Left forelimb (tissue), 1 donor: ENCODE measurements at regions not wholly inside any gene's neighbourhood (a gene's known extent, or its start where the extent isn't known, plus 50 kb on each side); places are given as distances from the start of the nearest gene placed in this dataset.
"Not testable (repeated sequence)": the region's sequence is repeated elsewhere in the genome, so short reads cannot be mapped to it uniquely, and the experiment has no call there.

ENCODE experiments used
- DNase-seq: peaks from one replicate; pipeline ENCODE4 v3.0.0-alpha.2; 2018; ENCODE audit warnings: low spot score

DNA sequence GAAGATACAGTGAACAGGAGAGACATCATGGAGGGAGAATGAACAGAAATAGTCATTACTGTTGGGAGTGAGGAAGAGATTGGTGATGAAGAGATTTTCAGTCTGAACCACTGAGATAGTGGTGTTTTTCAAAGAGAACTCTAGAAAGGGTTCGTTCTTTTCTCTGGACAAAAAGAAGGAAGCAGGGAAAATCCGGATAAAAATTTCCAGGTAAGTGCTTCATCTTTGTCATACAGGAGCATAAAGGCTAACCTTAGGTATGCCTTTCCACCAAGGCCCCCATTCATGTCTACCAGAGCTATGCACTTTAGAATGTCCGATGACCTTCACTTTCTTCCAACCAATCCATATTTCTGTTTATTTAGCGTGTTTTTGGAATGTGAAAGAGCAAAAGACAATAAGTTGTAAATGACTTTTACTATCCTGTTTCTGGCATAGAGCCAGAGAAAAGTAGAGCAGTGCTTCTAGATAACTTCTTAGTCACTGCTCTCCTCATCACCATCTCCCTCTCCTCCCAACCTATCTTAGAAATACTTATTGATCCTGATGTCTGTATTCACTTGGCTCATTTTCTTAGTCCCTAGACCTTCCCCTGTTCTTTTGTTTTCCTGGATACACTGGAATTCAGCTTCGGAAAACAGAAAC is 116.5 kb downstream of the TTC6 start:
- no peak for DNase-seq

- not testable (repeated sequence) for DNase-seq
These were observed 117.0 kb downstream of the TTC6 start for GRCh38 chr14:37712476-37712860.

GRCh38 chr14:37712976-37713431 is 117.6 kb downstream of the TTC6 start:
- DNase-seq, result no peak

GRCh38 chr14:37720131-37720530 is 124.7 kb downstream of the TTC6 start:
- no peak for DNase-seq

- DNase-seq, result no peak
These were observed 126.7 kb downstream of the TTC6 start for GRCh38 chr14:37721976-37722659.

GRCh38 chr14:37723515-37723914 is 128.1 kb downstream of the TTC6 start:
- no peak for DNase-seq

- no peak for DNase-seq
These were observed 131.3 kb downstream of the TTC6 start for GRCh38 chr14:37726708-37727107.

- DNase-seq, result no peak
These were observed 133.8 kb downstream of the TTC6 start for GRCh38 chr14:37729218-37729617.

- DNase-seq, result no peak
These were observed 135.7 kb downstream of the TTC6 start for GRCh38 chr14:37731094-37731493.

- DNase-seq, result no peak
These were observed 150.2 kb downstream of the TTC6 start for GRCh38 chr14:37745657-37746056.

GRCh38 chr14:37746140-37746832 is 150.9 kb downstream of the TTC6 start:
- DNase-seq, result no peak

- no peak for DNase-seq
These were observed 158.0 kb downstream of the TTC6 start for GRCh38 chr14:37753459-37753858.

DNA sequence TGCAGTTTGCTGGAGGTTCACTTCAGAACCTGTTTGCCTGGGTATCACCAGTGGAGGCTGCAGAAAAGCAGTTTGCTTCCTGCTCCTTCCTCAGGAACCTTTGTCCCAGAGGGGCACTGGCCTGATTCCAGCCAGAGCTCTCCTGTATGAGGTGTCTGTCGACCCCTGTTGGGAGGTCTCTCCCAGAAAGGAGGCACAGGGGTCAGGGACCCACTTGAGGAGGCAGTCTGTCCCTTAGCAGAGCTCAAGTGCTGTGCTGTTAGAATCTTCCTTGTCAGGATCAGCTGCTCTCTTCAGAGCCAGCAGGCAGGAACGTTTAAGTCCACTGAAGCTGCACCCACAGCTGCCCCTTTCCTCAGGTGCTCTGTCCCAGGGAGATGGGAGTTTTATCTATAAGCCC is 164.8 kb downstream of the TTC6 start:
- not testable (repeated sequence) for DNase-seq

GRCh38 chr14:37763266-37763665 is 167.8 kb downstream of the TTC6 start:
- DNase-seq, result no peak

- not testable (repeated sequence) for DNase-seq
These were observed 176.9 kb downstream of the TTC6 start for GRCh38 chr14:37772283-37772682.

- no peak for DNase-seq
These were observed 181.5 kb downstream of the TTC6 start for GRCh38 chr14:37776791-37777499.

- no peak for DNase-seq
These were observed 182.9 kb downstream of the TTC6 start for GRCh38 chr14:37778135-37778943.

- no peak for DNase-seq
These were observed 184.1 kb downstream of the TTC6 start for GRCh38 chr14:37779480-37779879.

DNA sequence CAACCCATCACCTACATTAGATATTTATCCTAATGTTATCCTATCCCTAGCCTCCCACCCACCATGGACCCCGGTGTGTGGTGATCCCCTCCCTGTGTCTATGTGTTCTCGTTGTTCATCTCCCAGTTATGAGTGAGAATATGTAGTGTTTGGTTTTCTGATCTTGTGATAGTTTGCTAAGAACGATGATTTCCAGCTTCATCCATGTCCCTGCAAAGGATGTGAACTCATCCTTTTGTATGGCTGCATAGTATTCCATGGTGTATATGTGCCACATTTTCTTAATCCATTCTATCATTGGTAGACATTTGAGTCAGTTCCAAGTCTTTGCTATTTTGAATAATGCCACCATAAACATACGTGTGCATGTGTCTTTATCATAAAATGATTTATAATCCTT is 185.3 kb downstream of the TTC6 start:
- DNase-seq, result not testable (repeated sequence)

GRCh38 chr14:37784203-37784826 is 188.9 kb downstream of the TTC6 start:
- DNase-seq, result not testable (repeated sequence)

GRCh38 chr14:37784827-37785223 is 189.4 kb downstream of the TTC6 start:
- not testable (repeated sequence) for DNase-seq
